ENCODE measurements at regions not wholly inside any gene's neighbourhood (a gene's known extent, or its start where the extent isn't known, plus 50 kb on each side); places are given as distances from the start of the nearest gene placed in this dataset.

GRCh38 chr12:88329833-88330232 lies 187.7 kb downstream of the TMTC3 start:
- TF ChIP-seq CTCF (IDR thresholded peaks at IDR 0.05) (no peak), POLR2A (IDR thresholded peaks at IDR 0.05) (no peak)
